ENCODE measurements at regions not wholly inside any gene's neighbourhood (a gene's known extent, or its start where the extent isn't known, plus 50 kb on each side); places are given as distances from the start of the nearest gene placed in this dataset.

GRCh38 chr10:133035952-133036351 lies 51.8 kb upstream of the ADGRA1 start:
- no peaks in the 10 kb centered on the region for H3K27me3 ChIP-seq (replicated peaks)
- H3K4me3 ChIP-seq (ENCODE audit: low read depth, low read length) = no peak overlapping the region
- in situ Hi-C loops (cut with HindIII; ENCODE audit: low pct_ligation_motif_present, low sequenced_read_pairs) = no loop called here
- no peak overlapping the region for H3K27ac ChIP-seq
- H3K36me3 ChIP-seq (replicated peaks) = no peaks in the 10 kb centered on the region
- DNase-seq = no peak
- TF ChIP-seq CTCF (IDR thresholded peaks at IDR 0.05; ENCODE audit: low read depth, low read length, missing control alignments) = no peak

- DNase-seq = no peak
- Histone ChIP-seq H3K27me3 (replicated peaks) (no peaks in the 10 kb centered on the region), H3K27ac (no peak overlapping the region), H3K4me3 (ENCODE audit: low read depth, low read length) (no peak overlapping the region), H3K36me3 (replicated peaks) (no peaks in the 10 kb centered on the region)
- TF ChIP-seq CTCF (IDR thresholded peaks at IDR 0.05; ENCODE audit: low read depth, low read length, missing control alignments) = no peak
- in situ Hi-C loops (cut with HindIII; ENCODE audit: low pct_ligation_motif_present, low sequenced_read_pairs) = no loop called here
Observed at GRCh38 chr10:133034762-133035161, 53.0 kb upstream of the ADGRA1 start.

DNA sequence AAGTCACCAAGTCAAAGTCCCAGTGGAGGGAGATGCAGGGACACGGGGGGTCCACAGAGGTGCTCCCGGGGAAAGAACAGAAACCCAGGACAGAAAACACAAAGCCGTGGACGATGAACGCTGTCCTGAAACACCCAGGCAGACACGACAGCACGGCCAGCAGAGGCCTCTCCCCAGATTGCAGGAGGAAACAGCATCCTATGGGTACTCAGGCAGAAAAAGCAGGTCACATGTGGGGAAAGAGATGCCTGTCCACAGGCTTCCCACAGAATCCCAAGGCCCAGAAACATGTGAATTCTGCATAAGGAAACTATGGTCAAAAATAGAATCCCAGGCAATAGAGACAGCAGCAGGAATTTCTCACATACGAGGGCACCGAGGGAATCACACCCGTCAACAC lies 53.6 kb upstream of the ADGRA1 start:
- Histone ChIP-seq H3K27me3 (replicated peaks) (no peaks in the 10 kb centered on the region), H3K36me3 (replicated peaks) (no peaks in the 10 kb centered on the region), H3K27ac (no peak overlapping the region), H3K4me3 (ENCODE audit: low read depth, low read length) (no peak overlapping the region)
- no peak for TF ChIP-seq CTCF (IDR thresholded peaks at IDR 0.05; ENCODE audit: low read depth, low read length, missing control alignments)
- in situ Hi-C loops (cut with HindIII; ENCODE audit: low pct_ligation_motif_present, low sequenced_read_pairs) = no loop called here
- no peak for DNase-seq

- in situ Hi-C loops (cut with HindIII; ENCODE audit: low pct_ligation_motif_present, low sequenced_read_pairs) = no loop called here
- no peaks in the 10 kb centered on the region for H3K36me3 ChIP-seq (replicated peaks)
- no peak overlapping the region for H3K4me3 ChIP-seq (ENCODE audit: low read depth, low read length)
- DNase-seq = no peak
- no peak for TF ChIP-seq CTCF (IDR thresholded peaks at IDR 0.05; ENCODE audit: low read depth, low read length, missing control alignments)
- no peak overlapping the region for H3K27ac ChIP-seq
- no peaks in the 10 kb centered on the region for H3K27me3 ChIP-seq (replicated peaks)
Observed at GRCh38 chr10:133033742-133034048, 54.0 kb upstream of the ADGRA1 start.

GRCh38 chr10:133032976-133033741 lies 54.6 kb upstream of the ADGRA1 start:
- H3K27ac ChIP-seq = no peak overlapping the region
- H3K27me3 ChIP-seq (replicated peaks) = no peaks in the 10 kb centered on the region
- H3K36me3 ChIP-seq (replicated peaks) = no peaks in the 10 kb centered on the region
- in situ Hi-C loops (cut with HindIII; ENCODE audit: low pct_ligation_motif_present, low sequenced_read_pairs) = no loop called here
- DNase-seq = no peak
- no peak overlapping the region for H3K4me3 ChIP-seq (ENCODE audit: low read depth, low read length)
- no peak for TF ChIP-seq CTCF (IDR thresholded peaks at IDR 0.05; ENCODE audit: low read depth, low read length, missing control alignments)

- in situ Hi-C loops (cut with HindIII; ENCODE audit: low pct_ligation_motif_present, low sequenced_read_pairs) = no loop called here
- no peak for DNase-seq
- no peak for TF ChIP-seq CTCF (IDR thresholded peaks at IDR 0.05; ENCODE audit: low read depth, low read length, missing control alignments)
- no peak overlapping the region for H3K27ac ChIP-seq
- no peak overlapping the region for H3K4me3 ChIP-seq (ENCODE audit: low read depth, low read length)
- H3K27me3 ChIP-seq (replicated peaks) = no peaks in the 10 kb centered on the region
- H3K36me3 ChIP-seq (replicated peaks) = no peaks in the 10 kb centered on the region
Observed at GRCh38 chr10:133032231-133032630, 55.5 kb upstream of the ADGRA1 start.

Measured in brain microvascular endothelial cell (primary cell).